GM12892 (cell line): ENCODE measurements at regions not wholly inside any gene's neighbourhood (a gene's known extent, or its start where the extent isn't known, plus 50 kb on each side); places are given as distances from the start of the nearest gene placed in this dataset.

ENCODE experiments used
- DNase-seq: peaks from one replicate; pipeline ENCODE4 v3.0.0; 2011; ENCODE audit not compliant: insufficient read length
- FAIRE-seq: peaks from 2 replicates; lab custom pipeline; 2011; peaks lifted over from hg19 to GRCh38; lab: Jason Lieb, UNC
- POLR2A ChIP-seq: IDR thresholded peaks from 2 replicates; pipeline ENCODE4 v1.6.1; 2011; ENCODE audit warnings: low read depth, low read length, control low read depth
- POLR2AphosphoS5 ChIP-seq: IDR thresholded peaks from 2 replicates; pipeline ENCODE4 v1.6.1; 2011; ENCODE audit warnings: low read depth, low read length, control low read depth
- TAF1 ChIP-seq: IDR thresholded peaks from 2 replicates; pipeline ENCODE4 v1.6.1; 2011; ENCODE audit warnings: low read depth, mild to moderate bottlenecking, control low read depth, low read length, borderline replicate concordance

DNA sequence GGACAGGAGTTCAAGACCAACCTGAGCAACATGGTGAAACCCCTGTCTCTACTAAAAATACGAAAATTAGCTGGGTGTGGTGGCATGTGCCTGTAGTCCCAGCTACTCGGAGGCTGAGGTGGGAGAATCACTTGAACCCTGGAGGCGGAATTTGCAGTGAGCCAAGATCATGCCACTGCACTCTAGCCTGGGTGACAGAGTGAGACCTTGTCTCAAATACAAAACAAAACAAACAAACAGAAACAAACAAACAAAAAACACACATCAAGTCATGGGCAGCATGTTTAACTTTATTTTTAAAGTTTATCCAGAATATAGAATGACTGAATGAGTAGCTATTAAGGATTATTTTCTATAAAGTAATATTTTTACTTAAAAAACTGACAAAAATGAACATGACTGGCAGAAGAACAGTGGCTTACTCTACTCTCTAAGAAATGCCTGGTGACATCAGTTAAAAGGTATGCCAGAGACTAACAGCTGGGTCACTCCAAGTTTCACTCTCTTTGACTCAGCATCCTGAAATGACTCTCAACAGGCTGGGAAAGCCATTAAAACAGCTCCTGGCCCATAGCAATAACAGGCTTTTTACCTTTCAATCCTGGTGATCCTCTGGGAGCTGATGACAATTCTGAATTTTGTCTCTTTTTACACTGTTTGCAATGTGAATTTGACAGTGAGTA lies 66.1 kb upstream of the FOXN2 start:
- no peak for TF ChIP-seq POLR2AphosphoS5
- TF ChIP-seq TAF1 = no peak
- TF ChIP-seq POLR2A = no peak
- DNase-seq = no peak
- FAIRE-seq = peak; percentile 48

DNA sequence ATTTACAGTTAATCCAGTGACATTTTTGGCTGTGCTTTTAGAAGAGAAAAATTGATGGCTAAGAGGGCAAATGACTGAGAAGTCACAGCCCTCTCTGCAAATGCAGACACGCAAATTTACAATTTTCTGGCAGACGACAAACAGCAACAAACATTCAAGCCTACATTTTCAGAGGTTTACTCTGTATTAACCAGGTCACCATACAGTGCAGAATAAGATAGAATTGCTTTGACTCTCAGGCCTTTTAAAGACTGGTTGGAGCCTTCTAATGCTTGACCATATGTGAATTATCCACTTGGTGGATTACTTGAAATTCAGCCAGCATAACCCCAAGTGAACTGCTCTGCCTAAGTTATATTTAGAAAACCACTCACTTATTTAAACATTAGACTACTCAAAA lies 65.5 kb upstream of the FOXN2 start:
- TF ChIP-seq TAF1 (no peak), POLR2A (no peak), POLR2AphosphoS5 (no peak)

DNA sequence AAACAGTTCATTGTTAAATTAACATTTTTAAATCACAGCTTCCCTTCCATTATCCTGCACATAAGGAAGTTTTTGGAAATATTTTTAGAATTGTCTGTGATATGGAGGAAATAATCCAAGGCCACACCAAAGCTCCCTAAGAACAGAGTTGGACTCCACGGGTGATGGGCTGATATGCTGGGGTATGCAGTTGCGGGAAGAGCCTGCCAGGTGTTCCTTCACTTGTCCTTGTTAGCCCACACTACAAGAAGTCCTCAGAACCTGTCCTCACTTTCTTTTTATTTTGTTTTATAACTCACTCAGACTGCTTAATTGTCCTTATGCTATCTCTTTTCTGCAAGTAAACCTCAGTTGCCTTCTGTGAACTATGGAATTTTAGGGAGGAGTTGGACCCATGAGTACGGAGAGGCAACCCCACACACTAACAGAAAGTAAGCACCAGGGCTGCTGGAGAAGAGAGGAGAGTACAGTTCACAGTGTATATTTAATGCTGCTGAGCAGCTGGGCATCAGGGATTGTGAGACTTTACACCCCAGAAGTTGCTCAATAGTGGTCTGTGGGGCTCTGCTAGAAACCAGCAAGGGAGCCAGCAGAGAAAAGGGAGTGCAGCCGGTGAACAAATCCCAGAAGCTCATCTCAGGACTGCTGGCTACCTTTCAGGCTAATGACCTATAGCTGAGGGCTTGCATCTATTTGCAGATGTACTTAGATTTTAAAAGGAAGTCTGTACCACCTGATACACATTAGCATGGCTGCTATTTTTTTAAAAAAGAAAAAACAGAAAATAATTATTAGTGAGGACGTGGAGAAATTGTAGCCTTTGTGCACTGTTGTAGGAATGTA lies 64.6 kb upstream of the FOXN2 start:
- DNase-seq (no peak), FAIRE-seq (no peak)
- TF ChIP-seq POLR2A (no peak), TAF1 (no peak), POLR2AphosphoS5 (no peak)

More for the DNA sequence above, 65.5 kb upstream of the FOXN2 start:
- DNase-seq = no peak
- no peak for FAIRE-seq

DNA sequence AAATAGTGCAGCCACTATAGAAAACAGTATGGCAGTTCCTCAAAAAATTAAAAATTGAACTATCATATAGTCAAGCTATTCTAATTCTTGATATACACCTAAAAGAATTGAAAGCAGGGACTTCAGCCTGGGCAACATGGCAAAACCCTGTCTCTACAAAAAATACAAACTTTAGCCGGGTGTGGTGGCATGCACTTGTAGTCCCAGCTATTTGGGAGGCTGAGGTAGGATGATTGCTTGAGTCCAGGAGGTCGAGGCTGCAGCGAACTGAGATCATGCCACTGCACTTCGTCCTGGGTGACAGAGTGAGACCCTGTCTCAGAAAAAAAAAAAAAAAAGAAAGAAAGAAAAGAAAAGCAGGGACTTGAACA lies 64.0 kb upstream of the FOXN2 start:
- TF ChIP-seq POLR2A (no peak), POLR2AphosphoS5 (no peak), TAF1 (no peak)
- FAIRE-seq = no peak
- DNase-seq = no peak

DNA sequence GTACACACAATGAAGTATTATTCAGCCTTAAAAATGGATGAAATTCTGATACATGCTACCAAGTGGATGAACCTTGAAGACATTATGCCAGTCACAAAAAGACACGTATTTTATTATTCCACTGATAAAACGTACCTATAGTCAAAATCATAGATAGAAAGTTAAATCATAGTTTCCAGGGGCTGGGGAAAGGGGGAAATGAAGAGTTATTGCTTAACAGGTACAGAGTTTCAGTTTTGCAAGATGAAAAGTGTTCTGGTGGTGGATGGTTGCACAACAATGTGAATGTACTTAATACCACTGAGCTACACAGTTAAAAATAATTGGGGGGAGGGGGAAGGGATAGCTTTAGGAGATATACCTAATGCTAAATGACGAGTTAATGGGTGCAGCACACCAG lies 63.5 kb upstream of the FOXN2 start:
- no peak for DNase-seq
- TF ChIP-seq POLR2A (no peak), TAF1 (no peak), POLR2AphosphoS5 (no peak)
- no peak for FAIRE-seq

DNA sequence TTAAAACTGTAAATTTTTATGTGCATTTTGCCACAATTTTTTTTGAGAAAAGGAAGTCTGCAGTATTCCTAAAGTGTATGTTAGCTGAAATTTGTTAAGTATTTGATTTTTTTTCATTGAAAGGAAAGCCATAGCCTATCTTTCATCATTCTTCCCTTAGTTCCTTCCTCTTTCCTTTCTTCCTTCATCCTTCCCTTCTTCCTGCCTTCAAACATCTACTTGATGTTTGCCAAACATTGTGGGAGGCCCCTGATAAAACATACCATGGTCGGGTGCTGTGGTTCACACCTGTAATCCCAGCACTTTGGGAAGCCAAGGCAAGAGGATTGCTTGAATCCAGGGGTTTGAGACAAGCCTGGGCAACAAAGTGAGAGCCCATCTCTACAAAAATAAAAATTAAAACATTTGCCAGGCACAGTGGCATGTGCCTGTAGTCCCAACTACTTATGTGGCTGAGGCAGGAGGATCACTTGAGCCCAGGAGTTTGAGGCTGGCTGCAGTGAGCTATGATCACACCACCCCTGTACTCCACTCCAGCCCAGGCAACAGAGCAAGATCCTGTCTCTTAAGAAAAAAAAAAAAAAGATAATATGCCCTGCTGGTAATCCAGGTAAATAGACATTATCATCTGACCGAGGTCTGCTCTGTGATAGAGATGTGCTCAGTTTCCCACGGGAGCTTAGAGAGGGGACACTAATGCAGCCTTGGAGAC lies 62.9 kb upstream of the FOXN2 start:
- FAIRE-seq = no peak

DNA sequence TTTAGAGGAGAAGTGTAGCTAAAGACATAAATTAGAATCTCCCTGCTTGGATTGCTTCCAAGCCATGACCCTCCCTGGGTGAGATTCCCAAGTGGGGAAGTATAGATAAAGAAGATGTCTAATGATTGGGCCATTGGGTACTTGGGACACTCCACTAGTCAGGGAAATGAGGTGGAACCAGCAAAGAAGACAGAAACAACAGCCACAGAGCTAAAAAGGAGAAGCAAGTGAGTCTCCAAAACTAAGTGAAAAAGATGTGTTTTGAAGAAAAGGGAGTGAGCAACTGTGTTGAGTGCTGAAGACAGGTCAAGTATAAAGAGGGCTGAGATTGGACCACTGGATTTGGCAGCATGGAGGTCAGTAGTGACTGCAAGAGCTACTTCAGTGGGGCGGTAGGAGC lies 61.2 kb upstream of the FOXN2 start:
- FAIRE-seq (peak; percentile 14), DNase-seq (no peak)
- TF ChIP-seq POLR2AphosphoS5 (no peak), TAF1 (no peak), POLR2A (no peak)

More for the DNA sequence above, 62.9 kb upstream of the FOXN2 start:
- no peak for DNase-seq
- TF ChIP-seq POLR2AphosphoS5 = no peak
- TF ChIP-seq POLR2A = no peak
- TF ChIP-seq TAF1 = no peak

DNA sequence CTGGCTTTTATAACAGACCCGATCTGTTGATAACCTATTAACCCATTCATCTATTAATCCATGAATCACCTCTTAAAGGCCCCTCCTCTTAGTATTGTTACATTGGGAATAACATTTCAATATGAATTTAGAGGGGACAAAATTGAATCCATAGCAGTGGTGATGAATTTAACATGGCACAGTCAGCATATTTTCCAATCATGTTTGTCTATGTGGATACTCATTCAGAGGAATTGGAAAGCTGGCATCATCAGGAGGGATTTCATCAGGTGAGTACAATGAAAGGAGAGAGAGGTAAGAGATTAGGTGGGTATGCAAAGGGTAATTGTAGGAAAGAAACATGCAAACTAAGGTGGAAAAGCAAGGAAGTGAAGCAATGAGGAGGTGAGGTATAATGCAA lies 59.6 kb upstream of the FOXN2 start:
- DNase-seq (no peak), FAIRE-seq (no peak)
- no peak for TF ChIP-seq POLR2A
- no peak for TF ChIP-seq POLR2AphosphoS5
- TF ChIP-seq TAF1 = no peak

DNA sequence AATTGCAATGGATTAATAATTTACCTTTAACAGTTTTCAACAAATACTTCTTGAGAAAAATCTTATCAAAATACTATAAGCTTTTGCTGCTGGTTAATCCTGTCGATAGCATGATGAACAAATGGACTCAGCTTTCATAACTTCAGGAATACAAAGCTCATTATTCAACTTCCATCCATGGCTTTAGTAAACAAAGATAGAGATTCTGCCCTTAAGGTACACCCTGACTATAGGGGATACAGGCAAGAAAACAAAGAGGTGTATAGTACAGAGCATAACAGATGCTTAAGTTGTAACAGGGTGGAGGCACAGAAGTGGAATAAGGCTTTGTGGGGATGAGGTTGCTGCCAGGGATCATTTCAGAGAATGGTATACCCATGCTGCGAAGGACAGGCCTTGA lies 57.0 kb upstream of the FOXN2 start:
- no peak for FAIRE-seq
- no peak for DNase-seq
- TF ChIP-seq POLR2A (no peak), TAF1 (no peak), POLR2AphosphoS5 (no peak)

DNA sequence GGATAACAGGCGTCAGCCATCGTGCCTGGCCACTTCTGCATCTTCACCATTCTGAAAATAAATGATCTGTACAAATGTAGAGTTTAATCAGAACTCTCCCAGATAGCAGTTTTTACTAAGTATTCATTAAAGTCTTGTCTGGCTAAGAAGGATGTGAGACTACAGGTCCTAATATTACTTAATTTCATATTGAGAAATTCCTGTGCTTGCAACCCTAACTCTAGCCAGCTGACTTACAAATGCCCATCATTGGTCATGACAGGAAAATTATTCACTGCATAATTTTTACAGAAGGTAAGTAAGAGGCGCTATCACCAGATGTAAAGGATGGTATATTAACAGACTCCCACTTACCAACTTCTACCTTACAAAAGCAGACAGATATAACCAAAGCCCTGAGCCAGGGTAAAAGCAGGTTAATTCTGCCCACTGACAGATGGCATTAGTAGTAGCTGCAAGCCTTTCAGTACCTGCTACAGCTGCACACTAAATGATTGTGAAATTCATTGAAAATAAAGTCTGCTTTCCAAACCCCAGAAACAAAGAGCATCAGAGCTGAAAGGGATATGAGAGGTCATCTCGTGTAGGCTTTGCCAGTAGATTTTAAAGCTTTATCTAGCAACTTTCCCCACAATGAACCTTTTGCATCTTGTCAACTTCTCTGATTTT lies 55.9 kb upstream of the FOXN2 start:
- FAIRE-seq (no peak), DNase-seq (no peak)
- TF ChIP-seq POLR2A (no peak), TAF1 (no peak), POLR2AphosphoS5 (no peak)

DNA sequence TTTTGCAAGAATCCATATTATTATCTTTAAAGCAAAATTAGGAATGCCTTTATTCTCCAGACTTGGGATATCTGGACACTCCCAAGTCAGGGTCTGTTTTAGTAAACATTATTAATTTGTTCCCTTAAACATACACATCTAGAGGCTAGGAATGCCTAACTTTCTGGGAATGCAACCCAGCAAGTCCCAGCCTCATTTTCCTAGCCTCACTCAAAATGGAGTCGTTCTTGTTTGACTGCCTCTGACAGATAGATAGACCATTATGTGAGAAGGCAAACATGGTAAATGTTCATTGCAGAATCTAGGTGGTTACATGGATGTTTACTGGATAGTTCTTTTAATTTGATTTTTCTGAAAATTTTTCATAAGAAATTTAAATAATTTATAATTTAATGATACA lies 54.7 kb upstream of the FOXN2 start:
- no peak for DNase-seq
- no peak for FAIRE-seq

More for the DNA sequence above, 54.7 kb upstream of the FOXN2 start:
- TF ChIP-seq TAF1 (no peak), POLR2AphosphoS5 (no peak), POLR2A (no peak)
